ENCODE measurements at regions not wholly inside any gene's neighbourhood (a gene's known extent, or its start where the extent isn't known, plus 50 kb on each side); places are given as distances from the start of the nearest gene placed in this dataset.

DNA sequence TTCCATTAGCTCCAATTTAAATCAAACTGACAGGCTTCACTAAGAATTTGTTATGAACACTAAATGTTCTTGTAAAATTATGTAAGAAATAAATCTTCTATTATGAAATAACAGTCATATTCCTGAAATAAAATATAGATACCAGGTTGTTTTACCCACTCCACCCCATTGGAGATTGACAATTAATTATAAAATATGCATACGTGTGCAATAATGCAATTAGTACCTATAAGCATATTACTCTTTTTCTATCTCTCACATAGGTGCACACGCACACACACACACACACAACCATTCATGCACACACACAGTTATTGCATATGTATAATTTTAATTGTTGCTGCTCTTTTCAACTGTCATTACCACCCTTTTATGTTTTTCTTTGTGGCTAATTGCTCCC, 395.7 kb downstream of the SLITRK5 start:
- H3K4me1 Mint-ChIP-seq (ENCODE audit: unreplicated experiment), result no peaks in the 10 kb centered on the region
- H3K36me3 Mint-ChIP-seq (ENCODE audit: low read depth, unreplicated experiment), result no peaks in the 10 kb centered on the region
- H3K27me3 Mint-ChIP-seq (ENCODE audit: unreplicated experiment), result no peaks in the 10 kb centered on the region
- H3K9me3 Mint-ChIP-seq (ENCODE audit: unreplicated experiment), result no peaks in the 10 kb centered on the region
- no peak for DNase-seq (ENCODE audit: low spot score)
- no peak overlapping the region for H3K27ac Mint-ChIP-seq (ENCODE audit: unreplicated experiment)
- H3K4me3 Mint-ChIP-seq (ENCODE audit: unreplicated experiment), result no peak overlapping the region
- no peak for TF ChIP-seq CTCF (IDR thresholded peaks at IDR 0.05; ENCODE audit: unreplicated experiment)

DNA sequence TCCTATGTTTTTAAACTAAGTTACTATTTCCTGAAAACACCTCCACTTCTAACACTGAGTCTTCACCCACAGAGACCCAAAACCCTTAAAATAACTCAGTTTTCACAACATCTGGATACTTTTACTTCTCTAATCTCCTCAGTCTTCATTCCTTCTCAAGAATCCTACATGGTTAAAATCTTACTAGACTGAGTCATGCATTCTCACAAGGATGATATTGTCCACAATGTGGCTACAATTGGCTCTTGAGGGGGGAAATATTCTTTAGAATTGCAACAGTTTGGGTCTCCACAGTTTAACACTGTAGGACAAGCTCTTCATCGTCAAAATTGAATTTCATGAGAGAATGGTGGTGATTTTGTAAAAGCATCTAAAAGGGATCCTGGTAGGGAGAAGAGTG, 397.1 kb downstream of the SLITRK5 start:
- no peaks in the 10 kb centered on the region for H3K27me3 Mint-ChIP-seq (ENCODE audit: unreplicated experiment)
- H3K9me3 Mint-ChIP-seq (ENCODE audit: unreplicated experiment), result no peaks in the 10 kb centered on the region
- H3K4me3 Mint-ChIP-seq (ENCODE audit: unreplicated experiment), result no peak overlapping the region
- no peaks in the 10 kb centered on the region for H3K36me3 Mint-ChIP-seq (ENCODE audit: low read depth, unreplicated experiment)
- TF ChIP-seq CTCF (IDR thresholded peaks at IDR 0.05; ENCODE audit: unreplicated experiment), result no peak
- no peak for DNase-seq (ENCODE audit: low spot score)
- no peaks in the 10 kb centered on the region for H3K4me1 Mint-ChIP-seq (ENCODE audit: unreplicated experiment)
- no peak overlapping the region for H3K27ac Mint-ChIP-seq (ENCODE audit: unreplicated experiment)

- Mint-ChIP-seq H3K4me3 (ENCODE audit: unreplicated experiment) (no peak overlapping the region), H3K27ac (ENCODE audit: unreplicated experiment) (no peak overlapping the region), H3K4me1 (ENCODE audit: unreplicated experiment) (no peaks in the 10 kb centered on the region), H3K36me3 (ENCODE audit: low read depth, unreplicated experiment) (no peaks in the 10 kb centered on the region), H3K27me3 (ENCODE audit: unreplicated experiment) (no peaks in the 10 kb centered on the region), H3K9me3 (ENCODE audit: unreplicated experiment) (no peaks in the 10 kb centered on the region)
- peak; percentile 26 for DNase-seq (ENCODE audit: low spot score)
- no peak for TF ChIP-seq CTCF (IDR thresholded peaks at IDR 0.05; ENCODE audit: unreplicated experiment)
These were observed 397.8 kb downstream of the SLITRK5 start for GRCh38 chr13:88068975-88069374.

DNA sequence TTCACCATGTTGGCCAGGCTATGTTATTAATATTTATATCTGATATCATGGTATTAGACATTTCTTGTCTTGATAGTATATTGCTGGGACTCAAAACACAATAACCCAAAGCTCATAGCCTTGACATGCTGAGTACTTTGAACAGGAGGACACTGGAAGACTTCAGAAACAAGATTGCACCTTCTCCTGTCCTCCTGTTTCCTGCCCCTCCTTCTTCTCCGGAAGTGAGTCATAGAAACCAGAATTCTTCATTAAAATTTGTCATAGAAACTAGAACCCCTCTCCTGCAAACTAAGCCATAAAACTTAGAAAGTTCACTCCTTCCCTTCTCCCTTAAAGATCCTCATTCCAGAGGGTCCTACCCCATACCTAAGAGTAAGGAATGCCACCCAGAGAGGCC, 400.2 kb downstream of the SLITRK5 start:
- Mint-ChIP-seq H3K9me3 (ENCODE audit: unreplicated experiment) (no peaks in the 10 kb centered on the region), H3K4me1 (ENCODE audit: unreplicated experiment) (no peaks in the 10 kb centered on the region), H3K4me3 (ENCODE audit: unreplicated experiment) (no peak overlapping the region), H3K27ac (ENCODE audit: unreplicated experiment) (no peak overlapping the region), H3K36me3 (ENCODE audit: low read depth, unreplicated experiment) (no peaks in the 10 kb centered on the region), H3K27me3 (ENCODE audit: unreplicated experiment) (no peaks in the 10 kb centered on the region)
- DNase-seq (ENCODE audit: low spot score), result no peak
- no peak for TF ChIP-seq CTCF (IDR thresholded peaks at IDR 0.05; ENCODE audit: unreplicated experiment)

DNA sequence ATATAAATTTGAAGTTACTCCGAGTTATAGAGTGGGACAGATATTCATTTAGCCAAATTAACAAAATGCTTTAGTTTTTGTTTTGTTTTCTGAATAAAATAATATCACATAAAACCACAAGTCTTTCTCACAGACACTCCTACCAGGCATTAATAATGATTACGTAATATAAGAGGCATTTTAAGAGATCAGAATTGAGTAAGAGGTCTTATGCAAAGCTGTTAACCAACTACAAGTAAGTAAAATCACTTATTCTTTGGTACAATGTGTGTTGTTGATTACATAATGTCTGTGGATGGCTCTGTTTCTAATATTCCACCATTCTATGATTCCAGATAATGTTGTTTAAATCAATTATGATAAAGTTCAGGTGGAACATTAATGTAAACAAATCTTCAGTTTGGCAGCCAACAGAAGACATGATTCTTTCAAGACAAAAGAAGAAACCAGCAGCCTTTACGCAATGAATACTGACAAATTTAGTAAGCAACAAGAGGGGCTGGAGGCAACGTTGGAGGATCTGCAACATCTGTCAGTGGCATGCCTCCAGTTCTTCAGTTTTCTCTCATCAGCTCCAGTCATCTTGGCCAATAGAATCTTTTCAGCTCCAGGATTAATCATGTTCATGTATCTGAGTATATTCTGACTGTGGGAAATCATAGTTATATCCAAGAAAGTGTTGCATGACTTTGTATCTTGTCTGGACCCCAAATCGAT, 403.8 kb downstream of the SLITRK5 start:
- no peak for TF ChIP-seq CTCF (IDR thresholded peaks at IDR 0.05; ENCODE audit: unreplicated experiment)
- H3K27me3 Mint-ChIP-seq (ENCODE audit: unreplicated experiment), result no peaks in the 10 kb centered on the region
- H3K4me3 Mint-ChIP-seq (ENCODE audit: unreplicated experiment), result no peak overlapping the region
- H3K27ac Mint-ChIP-seq (ENCODE audit: unreplicated experiment), result no peak overlapping the region
- H3K36me3 Mint-ChIP-seq (ENCODE audit: low read depth, unreplicated experiment), result no peaks in the 10 kb centered on the region
- DNase-seq (ENCODE audit: low spot score), result no peak
- no peaks in the 10 kb centered on the region for H3K9me3 Mint-ChIP-seq (ENCODE audit: unreplicated experiment)
- H3K4me1 Mint-ChIP-seq (ENCODE audit: unreplicated experiment), result no peaks in the 10 kb centered on the region
